GM12875 (cell line): ENCODE measurements at regions not wholly inside any gene's neighbourhood (a gene's known extent, or its start where the extent isn't known, plus 50 kb on each side); places are given as distances from the start of the nearest gene placed in this dataset.

Experiments used
- H3K4me3 ChIP-seq: one replicate; pipeline ENCODE4 v1.5.1; 2011; ENCODE audit warnings: low read depth, low read length, control low read depth
- CTCF ChIP-seq: IDR thresholded peaks from 2 replicates; pipeline ENCODE4 v1.5.1; 2011; ENCODE audit warnings: low read depth, mild to moderate bottlenecking, control low read depth, inconsistent platforms, low read length, moderate library complexity, borderline replicate concordance; ENCODE audit not compliant: insufficient read depth

- no peak overlapping the region for H3K4me3 ChIP-seq
- no peak for TF ChIP-seq CTCF
These were observed 1851.6 kb upstream of the TENM3 start for GRCh38 chr4:180391613-180392012.

- TF ChIP-seq CTCF: no peak
- H3K4me3 ChIP-seq: no peak overlapping the region
These were observed 1848.9 kb upstream of the TENM3 start for GRCh38 chr4:180394312-180394711.

GRCh38 chr4:180394730-180395129, 1848.5 kb upstream of the TENM3 start:
- TF ChIP-seq CTCF: no peak
- H3K4me3 ChIP-seq: no peak overlapping the region

- no peak overlapping the region for H3K4me3 ChIP-seq
- no peak for TF ChIP-seq CTCF
These were observed 1844.6 kb upstream of the TENM3 start for GRCh38 chr4:180398564-180398963.

- no peak for TF ChIP-seq CTCF
- no peak overlapping the region for H3K4me3 ChIP-seq
These were observed 1835.8 kb upstream of the TENM3 start for GRCh38 chr4:180407275-180407885.

- no peak for TF ChIP-seq CTCF
These were observed 1824.2 kb upstream of the TENM3 start for GRCh38 chr4:180418819-180419531.

GRCh38 chr4:180422989-180423711, 1820.1 kb upstream of the TENM3 start:
- no peak for TF ChIP-seq CTCF
- H3K4me3 ChIP-seq: no peak overlapping the region

More at GRCh38 chr4:180418819-180419531, 1824.2 kb upstream of the TENM3 start:
- H3K4me3 ChIP-seq: no peak overlapping the region
